GM12865 (cell line): ENCODE measurements at regions not wholly inside any gene's neighbourhood (a gene's known extent, or its start where the extent isn't known, plus 50 kb on each side); places are given as distances from the start of the nearest gene placed in this dataset.

Experiments
- DNase-seq: peaks from one replicate; pipeline ENCODE4 v3.0.0; 2010; ENCODE audit warnings: low read depth
- H3K4me3 ChIP-seq: 2 replicates; pipeline ENCODE4 v1.5.1; 2011; ENCODE audit warnings: mild to moderate bottlenecking, low read depth, low read length, control low read depth
- TF ChIP-seq, protein P1 (sequence below): IDR thresholded peaks from 2 replicates; pipeline ENCODE4 v1.5.1; 2011; ENCODE audit warnings: low read length, control low read depth, low read depth, inconsistent platforms; ENCODE audit not compliant: insufficient read depth; ENCODE audit errors: missing control alignments

DNA sequence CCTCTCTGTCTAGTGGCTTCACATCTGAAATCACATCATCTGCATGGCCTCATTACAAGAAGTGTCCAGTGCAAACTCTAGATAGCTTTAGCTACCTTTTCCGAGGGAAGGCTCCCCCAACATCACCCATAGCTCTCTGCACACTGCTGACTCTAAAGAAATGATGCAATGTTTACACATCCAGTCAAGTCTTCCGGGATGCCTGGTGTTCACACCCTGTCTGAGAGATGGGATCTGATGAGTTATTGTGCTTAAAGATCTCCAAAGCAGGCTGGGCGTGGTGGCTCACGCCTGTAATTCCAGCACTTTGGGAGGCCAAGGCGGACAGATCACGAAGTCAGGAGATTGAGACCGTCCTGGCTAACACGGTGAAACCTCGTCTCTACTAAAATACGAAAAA lies 404.6 kb upstream of the IRAK1BP1 start:
- no peak overlapping the region for H3K4me3 ChIP-seq
- DNase-seq = no peak
- TF ChIP-seq, protein P1, sequence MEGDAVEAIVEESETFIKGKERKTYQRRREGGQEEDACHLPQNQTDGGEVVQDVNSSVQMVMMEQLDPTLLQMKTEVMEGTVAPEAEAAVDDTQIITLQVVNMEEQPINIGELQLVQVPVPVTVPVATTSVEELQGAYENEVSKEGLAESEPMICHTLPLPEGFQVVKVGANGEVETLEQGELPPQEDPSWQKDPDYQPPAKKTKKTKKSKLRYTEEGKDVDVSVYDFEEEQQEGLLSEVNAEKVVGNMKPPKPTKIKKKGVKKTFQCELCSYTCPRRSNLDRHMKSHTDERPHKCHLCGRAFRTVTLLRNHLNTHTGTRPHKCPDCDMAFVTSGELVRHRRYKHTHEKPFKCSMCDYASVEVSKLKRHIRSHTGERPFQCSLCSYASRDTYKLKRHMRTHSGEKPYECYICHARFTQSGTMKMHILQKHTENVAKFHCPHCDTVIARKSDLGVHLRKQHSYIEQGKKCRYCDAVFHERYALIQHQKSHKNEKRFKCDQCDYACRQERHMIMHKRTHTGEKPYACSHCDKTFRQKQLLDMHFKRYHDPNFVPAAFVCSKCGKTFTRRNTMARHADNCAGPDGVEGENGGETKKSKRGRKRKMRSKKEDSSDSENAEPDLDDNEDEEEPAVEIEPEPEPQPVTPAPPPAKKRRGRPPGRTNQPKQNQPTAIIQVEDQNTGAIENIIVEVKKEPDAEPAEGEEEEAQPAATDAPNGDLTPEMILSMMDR = no peak

DNA sequence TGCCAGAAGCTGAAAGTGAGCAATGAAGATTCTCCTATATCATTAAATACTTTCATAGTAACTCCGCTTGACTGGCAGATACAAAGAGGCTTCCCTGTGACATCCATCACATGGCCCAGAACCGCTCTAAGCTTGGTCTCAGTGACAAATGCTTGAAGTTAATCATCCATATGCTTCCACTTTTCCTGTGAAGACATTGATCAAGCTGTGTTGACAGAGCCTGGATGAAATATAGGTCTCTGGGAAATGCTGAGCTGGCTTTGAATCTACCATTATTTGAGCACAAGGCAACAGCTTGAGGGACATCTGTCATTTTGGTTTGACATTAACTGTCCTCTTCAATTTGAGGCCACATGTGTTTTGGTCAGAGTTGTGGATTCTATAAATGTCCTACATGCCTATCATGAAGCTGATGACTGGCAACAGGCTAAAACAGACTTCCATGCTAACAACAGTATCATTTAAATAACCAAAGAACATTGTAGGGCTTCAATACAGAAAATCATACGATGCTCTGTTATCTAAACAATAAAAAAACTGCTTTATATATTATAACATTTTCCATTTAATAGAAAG lies 402.2 kb upstream of the IRAK1BP1 start:
- no peak for DNase-seq
- H3K4me3 ChIP-seq = no peak overlapping the region

DNA sequence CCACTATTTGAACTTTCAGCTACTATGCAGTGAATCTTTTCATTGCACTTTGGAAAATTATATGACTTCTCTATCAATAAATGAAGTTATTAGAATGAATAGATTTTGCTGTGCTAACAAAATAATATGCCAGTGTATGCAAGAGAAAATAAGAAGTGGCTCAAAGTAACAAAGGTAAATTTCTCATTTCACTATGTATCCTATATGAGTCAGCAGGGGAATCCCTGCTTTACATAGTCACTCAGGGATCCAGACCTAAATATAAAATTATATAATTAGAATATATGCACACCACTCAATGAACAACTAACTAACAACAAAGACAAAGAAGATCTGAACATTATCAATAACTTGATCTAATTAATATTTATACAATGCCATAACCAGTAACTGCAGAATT lies 390.8 kb upstream of the IRAK1BP1 start:
- no peak overlapping the region for H3K4me3 ChIP-seq
- no peak for DNase-seq
- TF ChIP-seq, protein P1 = no peak

More for the DNA sequence above, 402.2 kb upstream of the IRAK1BP1 start:
- TF ChIP-seq, protein P1 = no peak

DNA sequence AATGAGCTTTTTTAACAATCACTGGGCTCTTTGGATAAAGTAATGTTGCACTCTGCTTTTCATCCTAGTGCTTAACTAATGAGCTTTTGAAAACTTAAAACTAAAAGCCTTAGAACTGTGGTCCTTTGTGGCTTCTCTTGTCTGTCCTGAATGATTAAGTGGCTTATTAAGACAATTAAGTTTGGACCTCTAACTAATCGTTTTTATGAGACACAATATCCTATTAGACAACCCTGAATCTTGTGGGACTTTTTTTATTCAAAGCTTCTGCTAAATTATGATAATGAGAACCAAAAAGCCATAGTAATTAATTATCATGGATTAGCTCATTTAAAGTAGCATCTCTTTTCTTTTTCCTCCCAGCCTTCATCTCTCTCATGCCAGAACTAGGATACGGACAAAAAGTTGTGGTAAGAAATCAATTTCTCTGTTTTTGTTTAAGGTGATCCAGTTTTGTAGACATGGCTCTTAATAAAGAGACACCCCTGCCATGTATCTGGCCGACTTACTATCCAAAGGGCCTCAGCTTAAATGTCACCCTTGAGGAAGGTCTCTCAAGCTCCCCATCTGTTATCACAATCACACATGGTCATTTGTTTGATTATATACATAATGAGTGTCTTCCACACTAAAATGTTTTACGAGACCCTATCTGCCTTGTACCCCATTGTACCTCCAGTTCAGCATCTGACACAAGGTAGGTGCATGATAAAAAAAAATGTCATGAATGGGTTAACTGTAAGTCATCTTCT lies 384.4 kb upstream of the IRAK1BP1 start:
- TF ChIP-seq, protein P1 = no peak
- DNase-seq = no peak
- H3K4me3 ChIP-seq = no peak overlapping the region

DNA sequence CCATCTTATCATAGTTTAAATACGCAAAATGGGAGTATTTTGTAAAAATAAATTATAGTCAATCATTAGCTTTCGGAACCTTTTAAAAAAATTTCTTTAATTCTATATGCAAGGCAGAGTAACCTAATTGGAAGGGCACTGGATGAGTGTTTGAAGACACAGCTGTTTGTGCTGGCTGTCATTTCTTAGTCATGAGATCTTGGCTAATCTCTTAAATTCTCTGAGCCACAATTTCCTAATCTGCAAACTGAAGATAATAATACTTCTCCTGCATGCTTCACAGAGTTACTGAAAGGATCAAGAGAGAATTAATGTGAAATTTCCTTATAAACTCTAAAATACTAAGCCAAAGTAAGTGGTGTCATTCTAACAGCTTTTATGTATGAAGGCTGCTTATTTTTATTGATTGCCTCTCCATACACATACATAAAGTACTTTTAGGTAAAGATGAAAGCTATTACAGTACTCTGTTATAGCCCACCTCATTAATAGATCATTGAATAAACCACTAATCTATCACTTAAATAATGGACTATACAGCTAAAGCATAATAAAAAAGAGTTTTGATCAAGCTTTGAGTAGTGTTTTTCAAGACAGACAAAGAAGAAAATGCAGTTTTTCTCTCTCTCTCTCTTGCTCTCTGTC lies 383.7 kb upstream of the IRAK1BP1 start:
- H3K4me3 ChIP-seq = no peak overlapping the region
- TF ChIP-seq, protein P1 = no peak
- DNase-seq = no peak

DNA sequence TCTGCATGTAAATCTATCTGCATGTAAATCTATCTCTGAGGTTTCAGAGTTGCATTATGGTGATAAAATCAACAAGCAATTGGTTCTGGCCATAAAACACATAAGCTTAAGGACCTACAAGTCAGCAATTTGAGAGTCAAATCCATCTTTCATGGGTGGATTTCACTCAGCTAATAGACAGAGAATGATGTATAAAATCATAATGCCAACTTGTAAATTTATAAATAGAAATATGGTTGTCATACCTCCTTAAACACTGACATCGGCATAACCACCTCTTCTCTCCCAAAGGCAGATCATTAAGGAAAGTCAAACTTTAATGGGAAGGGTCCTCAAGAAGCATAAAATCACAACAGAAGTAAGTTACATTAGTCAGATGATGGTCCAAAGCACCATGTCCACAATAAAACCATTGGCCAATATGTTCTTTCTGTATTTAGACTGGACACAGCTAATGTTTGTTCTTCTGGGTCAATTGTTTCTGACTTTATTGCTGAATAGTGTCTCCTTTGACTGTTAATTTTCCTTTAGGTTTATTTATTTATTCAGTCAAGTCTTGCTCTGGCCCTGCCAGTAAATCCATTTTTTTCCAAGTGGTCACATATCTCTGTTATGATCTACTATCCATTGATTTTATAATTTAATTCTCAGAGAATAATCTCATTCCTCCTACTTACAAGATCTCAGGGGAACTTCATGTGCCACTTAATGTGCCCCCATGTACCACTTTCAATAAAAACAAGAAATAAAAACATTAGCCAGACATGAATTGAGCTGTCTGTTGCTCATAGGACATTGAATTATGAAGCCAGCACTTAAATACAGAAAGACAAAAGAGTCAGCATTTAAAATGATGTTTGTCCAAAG lies 382.9 kb upstream of the IRAK1BP1 start:
- no peak for DNase-seq
- TF ChIP-seq, protein P1 = no peak

More for the DNA sequence above, 382.9 kb upstream of the IRAK1BP1 start:
- no peak overlapping the region for H3K4me3 ChIP-seq
